ENCODE measurements at regions not wholly inside any gene's neighbourhood (a gene's known extent, or its start where the extent isn't known, plus 50 kb on each side); places are given as distances from the start of the nearest gene placed in this dataset.

DNA sequence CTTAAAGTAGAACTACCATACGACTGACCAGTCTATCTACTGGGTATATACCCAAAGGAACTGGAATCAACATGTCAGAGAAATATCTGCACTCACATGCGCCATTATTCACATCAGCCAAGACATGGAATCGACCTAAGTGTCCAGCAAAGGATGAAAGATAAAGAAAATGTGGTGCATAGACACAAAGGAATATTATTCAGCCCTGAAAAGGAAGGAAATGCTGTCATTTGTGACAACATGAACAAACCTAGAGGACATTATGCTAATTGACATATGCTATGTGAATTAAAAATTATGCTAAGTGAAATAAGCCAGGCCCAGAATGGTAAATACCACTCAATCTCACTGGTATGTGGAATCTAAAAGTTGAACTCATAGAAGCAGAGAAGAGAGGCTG lies 123.7 kb downstream of the KLF6 start:
- TF ChIP-seq, protein P1, sequence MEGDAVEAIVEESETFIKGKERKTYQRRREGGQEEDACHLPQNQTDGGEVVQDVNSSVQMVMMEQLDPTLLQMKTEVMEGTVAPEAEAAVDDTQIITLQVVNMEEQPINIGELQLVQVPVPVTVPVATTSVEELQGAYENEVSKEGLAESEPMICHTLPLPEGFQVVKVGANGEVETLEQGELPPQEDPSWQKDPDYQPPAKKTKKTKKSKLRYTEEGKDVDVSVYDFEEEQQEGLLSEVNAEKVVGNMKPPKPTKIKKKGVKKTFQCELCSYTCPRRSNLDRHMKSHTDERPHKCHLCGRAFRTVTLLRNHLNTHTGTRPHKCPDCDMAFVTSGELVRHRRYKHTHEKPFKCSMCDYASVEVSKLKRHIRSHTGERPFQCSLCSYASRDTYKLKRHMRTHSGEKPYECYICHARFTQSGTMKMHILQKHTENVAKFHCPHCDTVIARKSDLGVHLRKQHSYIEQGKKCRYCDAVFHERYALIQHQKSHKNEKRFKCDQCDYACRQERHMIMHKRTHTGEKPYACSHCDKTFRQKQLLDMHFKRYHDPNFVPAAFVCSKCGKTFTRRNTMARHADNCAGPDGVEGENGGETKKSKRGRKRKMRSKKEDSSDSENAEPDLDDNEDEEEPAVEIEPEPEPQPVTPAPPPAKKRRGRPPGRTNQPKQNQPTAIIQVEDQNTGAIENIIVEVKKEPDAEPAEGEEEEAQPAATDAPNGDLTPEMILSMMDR (IDR thresholded peaks at IDR 0.05; ENCODE audit: insufficient read depth, missing control alignments): no peak
- FAIRE-seq (no peak), DNase-seq (ENCODE audit: insufficient read length, low spot score) (no peak)

DNA sequence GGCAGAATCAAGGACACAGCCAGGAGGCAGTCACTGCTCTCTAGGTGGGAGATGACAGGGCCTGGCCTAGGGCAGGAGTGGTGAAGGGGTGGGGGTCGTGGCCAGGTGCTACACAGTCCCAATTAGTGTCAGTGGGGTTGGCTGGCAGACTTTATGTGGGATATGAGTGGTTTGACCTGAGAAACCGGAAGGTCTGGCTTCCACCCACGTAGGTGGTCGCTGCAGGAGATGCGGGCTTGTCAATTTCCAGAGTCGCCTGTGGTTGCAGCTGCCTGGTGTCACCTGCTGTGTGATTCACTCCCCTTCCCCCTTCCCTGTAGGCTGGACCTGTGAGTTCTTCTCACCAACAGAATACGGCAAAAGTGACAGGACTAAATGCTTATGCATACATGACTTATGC lies 124.3 kb downstream of the KLF6 start:
- DNase-seq (ENCODE audit: insufficient read length, low spot score) (no peak), FAIRE-seq (no peak)
- TF ChIP-seq, protein P1 (IDR thresholded peaks at IDR 0.05; ENCODE audit: insufficient read depth, missing control alignments): no peak

DNA sequence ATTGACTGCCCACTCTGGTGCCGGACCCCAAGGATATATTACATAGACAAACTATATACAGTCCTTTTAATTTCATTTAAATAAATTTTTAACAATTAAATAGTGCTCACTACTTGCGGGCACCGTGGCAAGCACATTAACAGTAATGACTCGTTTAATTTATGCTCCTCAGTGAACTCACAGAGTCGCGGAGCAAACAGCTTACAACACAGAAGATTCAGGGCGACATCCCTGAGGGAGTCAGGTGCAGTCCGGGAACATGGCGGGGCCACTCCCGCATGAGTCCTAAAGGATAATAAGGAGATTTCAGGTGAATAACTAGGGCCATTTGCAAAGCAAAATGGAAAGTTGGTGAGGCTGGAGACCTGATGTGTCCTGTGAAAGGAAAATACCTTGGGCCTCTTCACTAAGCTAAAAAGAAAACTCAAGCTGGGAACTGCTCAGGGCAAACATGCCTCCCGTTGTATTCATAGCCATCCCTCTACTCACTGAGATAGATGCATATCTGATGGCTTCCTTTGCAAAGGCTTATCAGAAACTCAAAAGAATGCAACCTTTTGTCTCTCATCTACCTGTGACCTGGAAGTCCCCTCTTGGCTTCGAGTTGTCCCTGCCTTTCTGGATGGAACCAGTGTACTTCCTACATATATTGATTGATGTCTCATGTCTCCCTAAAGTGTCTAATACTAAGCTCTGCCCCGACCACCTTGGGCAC lies 125.6 kb downstream of the KLF6 start:
- FAIRE-seq (no peak), DNase-seq (ENCODE audit: insufficient read length, low spot score) (no peak)
- TF ChIP-seq, protein P1 (IDR thresholded peaks at IDR 0.05; ENCODE audit: insufficient read depth, missing control alignments): no peak

DNA sequence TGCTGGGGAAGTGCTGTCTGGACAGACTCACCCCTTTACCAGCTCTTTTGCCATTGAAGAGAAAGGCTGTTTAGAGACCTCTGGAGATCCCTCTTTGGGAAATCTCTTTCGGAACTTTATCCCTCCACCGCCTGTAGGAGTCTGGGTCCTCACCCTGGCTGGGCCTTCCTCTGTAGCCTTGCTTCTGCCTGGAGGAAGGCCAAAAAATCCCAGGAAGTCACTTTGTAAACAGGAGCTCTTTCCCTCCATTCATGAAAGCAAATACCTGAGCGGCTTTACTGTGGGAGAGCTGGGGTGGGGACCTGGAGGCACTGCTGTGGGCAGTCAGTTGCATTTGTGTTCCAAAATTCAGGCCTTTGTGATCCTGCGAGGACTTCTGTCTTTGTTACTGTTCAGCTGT lies 126.2 kb downstream of the KLF6 start:
- FAIRE-seq (no peak), DNase-seq (ENCODE audit: insufficient read length, low spot score) (no peak)
- TF ChIP-seq, protein P1 (IDR thresholded peaks at IDR 0.05; ENCODE audit: insufficient read depth, missing control alignments): no peak

DNA sequence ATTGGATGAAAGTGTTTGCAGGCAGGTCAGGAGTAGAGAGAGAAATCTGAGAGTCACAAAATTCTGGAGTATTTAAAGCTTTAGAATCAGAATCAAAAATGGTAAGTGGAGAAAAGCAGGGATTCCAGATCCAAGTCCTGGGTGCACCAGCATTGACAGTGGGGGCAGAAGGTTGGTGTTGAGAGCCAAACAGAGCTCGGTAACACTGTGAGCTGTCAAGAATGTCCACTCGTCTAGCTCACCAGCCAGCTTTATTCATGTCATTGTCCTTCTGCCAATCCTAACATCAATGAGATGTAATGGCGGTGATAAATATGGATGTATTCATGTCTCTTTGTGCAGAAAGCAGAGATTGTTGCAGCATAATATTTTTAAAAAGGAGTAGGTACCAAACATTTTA lies 128.8 kb downstream of the KLF6 start:
- DNase-seq (ENCODE audit: insufficient read length, low spot score) (no peak), FAIRE-seq (no peak)
- TF ChIP-seq, protein P1 (IDR thresholded peaks at IDR 0.05; ENCODE audit: insufficient read depth, missing control alignments): no peak

DNA sequence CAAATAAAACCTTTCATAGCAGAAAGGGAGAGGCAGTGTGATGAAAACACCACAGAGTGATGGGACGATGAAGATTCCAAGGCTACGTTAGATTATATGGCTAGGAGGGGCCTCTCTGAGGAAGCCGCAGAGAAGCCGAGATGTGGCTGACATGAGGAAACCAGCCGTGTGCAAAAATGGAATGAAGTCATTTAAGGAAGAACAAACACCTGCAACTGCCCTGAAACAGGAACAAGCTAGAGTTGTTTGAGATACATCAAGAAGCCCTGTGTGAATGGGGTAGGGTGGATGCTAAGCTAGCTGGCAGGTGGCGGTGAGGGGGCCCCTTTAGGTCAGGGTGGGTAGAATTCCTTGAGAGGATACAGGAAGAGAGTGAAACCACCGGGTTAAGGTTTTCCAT lies 129.5 kb downstream of the KLF6 start:
- FAIRE-seq (no peak), DNase-seq (ENCODE audit: insufficient read length, low spot score) (no peak)
- TF ChIP-seq, protein P1 (IDR thresholded peaks at IDR 0.05; ENCODE audit: insufficient read depth, missing control alignments): no peak

DNA sequence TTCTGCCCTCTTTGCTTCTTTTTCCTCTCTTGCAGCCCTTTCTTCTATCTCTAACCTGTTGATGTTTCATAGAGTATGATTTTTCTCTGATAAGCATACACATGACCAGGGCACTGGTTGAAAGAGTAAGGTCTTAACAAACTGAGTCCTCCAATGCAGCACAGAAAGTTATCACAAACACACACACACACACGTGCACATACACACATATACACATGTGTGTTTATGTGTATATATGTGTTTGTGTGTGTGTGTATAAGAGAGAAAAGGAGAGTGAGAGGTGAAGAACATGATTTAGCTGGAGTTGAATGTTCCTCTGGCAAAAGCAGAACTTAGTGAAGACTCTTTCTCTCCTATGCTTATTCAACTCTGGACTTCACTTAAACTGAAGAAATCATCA lies 130.0 kb downstream of the KLF6 start:
- DNase-seq (ENCODE audit: insufficient read length, low spot score) (no peak), FAIRE-seq (no peak)
- TF ChIP-seq, protein P1 (IDR thresholded peaks at IDR 0.05; ENCODE audit: insufficient read depth, missing control alignments): no peak

All from D721Med (cell line).